KMS-11 (cell line): ENCODE measurements at regions not wholly inside any gene's neighbourhood (a gene's known extent, or its start where the extent isn't known, plus 50 kb on each side); places are given as distances from the start of the nearest gene placed in this dataset.
A peak's percentile ranks its signal among the peaks of the same experiment; 100 is the strongest.

ENCODE experiments used
- H2AFZ ChIP-seq: fragments of 200-600 bp; sonication (generic); 2 replicates; pipeline ENCODE4 v1.6.1; 2016; ENCODE audit warnings: antibody characterized with exemption, mixed run types, low read depth
- H3K27ac ChIP-seq: fragments of 200-600 bp; sonication (generic); 2 replicates; pipeline ENCODE4 v1.6.1; 2016; ENCODE audit warnings: mild to moderate bottlenecking, mixed run types
- H3K27me3 ChIP-seq: fragments of 200-600 bp; sonication (generic); 2 replicates; pipeline ENCODE4 v1.6.1; 2017; ENCODE audit warnings: mild to moderate bottlenecking, low read depth, mixed run types, moderate library complexity; ENCODE audit not compliant: insufficient read depth
- H3K36me3 ChIP-seq: fragments of 200-600 bp; sonication (generic); 2 replicates; pipeline ENCODE4 v1.6.1; 2017; ENCODE audit warnings: mild to moderate bottlenecking, mixed run types; ENCODE audit not compliant: insufficient read depth
- H3K4me1 ChIP-seq: fragments of 200-600 bp; sonication (generic); 2 replicates; pipeline ENCODE4 v1.6.1; 2016; ENCODE audit warnings: mild to moderate bottlenecking, low read depth, mixed run types; ENCODE audit not compliant: poor library complexity, severe bottlenecking
- H3K4me2 ChIP-seq: fragments of 200-600 bp; sonication (generic); 2 replicates; pipeline ENCODE4 v1.7.0; 2016; ENCODE audit warnings: mild to moderate bottlenecking, mixed run types
- H3K4me3 ChIP-seq: fragments of 200-600 bp; sonication (generic); IDR thresholded peaks from 2 replicates; pipeline ENCODE4 v1.6.1; 2017; ENCODE audit warnings: low read depth, low read length, mixed read lengths; ENCODE audit not compliant: insufficient read depth
- H3K79me2 ChIP-seq: fragments of 200-600 bp; sonication (generic); 2 replicates; pipeline ENCODE4 v1.6.1; 2016; ENCODE audit warnings: low read depth, mixed run types; ENCODE audit not compliant: insufficient read depth
- H3K9ac ChIP-seq: fragments of 200-600 bp; sonication (generic); 2 replicates; pipeline ENCODE4 v1.6.1; 2016; ENCODE audit warnings: mild to moderate bottlenecking, mixed run types
- H4K20me1 ChIP-seq: fragments of 200-600 bp; sonication (generic); 2 replicates; pipeline ENCODE4 v1.6.1; 2016; ENCODE audit warnings: mild to moderate bottlenecking, mixed run types; ENCODE audit not compliant: insufficient read depth
- CTCF ChIP-seq: fragments of 200-600 bp; sonication (generic); conservative IDR thresholded peaks from 2 replicates; pipeline ENCODE4 v1.6.1; 2017; ENCODE audit warnings: low read depth, mild to moderate bottlenecking, antibody characterized with exemption, low read length, moderate library complexity, mixed read lengths

GRCh38 chr13:110061270-110061669 is 245.7 kb downstream of the COL4A1 start:
- no peaks in the 10 kb centered on the region for H3K36me3 ChIP-seq
- no peaks in the 10 kb centered on the region for H3K79me2 ChIP-seq
- no peaks in the 10 kb centered on the region for H4K20me1 ChIP-seq
- H2AFZ ChIP-seq = no peak overlapping the region
- no peaks in the 10 kb centered on the region for H3K27me3 ChIP-seq
- TF ChIP-seq CTCF = no peak
- no peaks in the 10 kb centered on the region for H3K4me1 ChIP-seq
- no peak overlapping the region for H3K27ac ChIP-seq
- no peak overlapping the region for H3K9ac ChIP-seq
- H3K4me2 ChIP-seq = no peak overlapping the region
- no peak overlapping the region for H3K4me3 ChIP-seq

GRCh38 chr13:110057052-110057451 is 249.9 kb downstream of the COL4A1 start:
- Histone ChIP-seq H4K20me1 (no peaks in the 10 kb centered on the region), H3K9ac (no peak overlapping the region), H3K4me1 (peaks cover 23% of the 10 kb centered on the region), H3K27ac (no peak overlapping the region), H3K79me2 (no peaks in the 10 kb centered on the region), H3K4me2 (no peak overlapping the region), H3K36me3 (no peaks in the 10 kb centered on the region), H3K27me3 (no peaks in the 10 kb centered on the region), H3K4me3 (no peak overlapping the region), H2AFZ (no peak overlapping the region)
- TF ChIP-seq CTCF = no peak

- H3K4me3 ChIP-seq = no peak overlapping the region
- H3K4me2 ChIP-seq = no peak overlapping the region
- H3K27ac ChIP-seq = no peak overlapping the region
- H3K79me2 ChIP-seq = no peaks in the 10 kb centered on the region
- no peak overlapping the region for H3K9ac ChIP-seq
- H3K36me3 ChIP-seq = no peaks in the 10 kb centered on the region
- H3K4me1 ChIP-seq = peaks cover 23% of the 10 kb centered on the region
- no peak for TF ChIP-seq CTCF
- no peaks in the 10 kb centered on the region for H3K27me3 ChIP-seq
- no peaks in the 10 kb centered on the region for H4K20me1 ChIP-seq
- H2AFZ ChIP-seq = no peak overlapping the region
Observed at GRCh38 chr13:110056640-110057039, 250.3 kb downstream of the COL4A1 start.

GRCh38 chr13:110055089-110055488 is 251.9 kb downstream of the COL4A1 start:
- H3K4me2 ChIP-seq = peak overlapping the region; percentile 50
- H3K9ac ChIP-seq = no peak overlapping the region
- peaks cover 23% of the 10 kb centered on the region for H3K4me1 ChIP-seq
- no peak overlapping the region for H3K4me3 ChIP-seq
- H4K20me1 ChIP-seq = no peaks in the 10 kb centered on the region
- no peaks in the 10 kb centered on the region for H3K79me2 ChIP-seq
- H3K27me3 ChIP-seq = no peaks in the 10 kb centered on the region
- peak overlapping the region; percentile 9; the same call in 1 of the 2 replicates for H2AFZ ChIP-seq
- peak overlapping the region; percentile 63 for H3K27ac ChIP-seq
- no peaks in the 10 kb centered on the region for H3K36me3 ChIP-seq
- TF ChIP-seq CTCF = no peak
